ENCODE measurements at regions not wholly inside any gene's neighbourhood (a gene's known extent, or its start where the extent isn't known, plus 50 kb on each side); places are given as distances from the start of the nearest gene placed in this dataset.

DNA sequence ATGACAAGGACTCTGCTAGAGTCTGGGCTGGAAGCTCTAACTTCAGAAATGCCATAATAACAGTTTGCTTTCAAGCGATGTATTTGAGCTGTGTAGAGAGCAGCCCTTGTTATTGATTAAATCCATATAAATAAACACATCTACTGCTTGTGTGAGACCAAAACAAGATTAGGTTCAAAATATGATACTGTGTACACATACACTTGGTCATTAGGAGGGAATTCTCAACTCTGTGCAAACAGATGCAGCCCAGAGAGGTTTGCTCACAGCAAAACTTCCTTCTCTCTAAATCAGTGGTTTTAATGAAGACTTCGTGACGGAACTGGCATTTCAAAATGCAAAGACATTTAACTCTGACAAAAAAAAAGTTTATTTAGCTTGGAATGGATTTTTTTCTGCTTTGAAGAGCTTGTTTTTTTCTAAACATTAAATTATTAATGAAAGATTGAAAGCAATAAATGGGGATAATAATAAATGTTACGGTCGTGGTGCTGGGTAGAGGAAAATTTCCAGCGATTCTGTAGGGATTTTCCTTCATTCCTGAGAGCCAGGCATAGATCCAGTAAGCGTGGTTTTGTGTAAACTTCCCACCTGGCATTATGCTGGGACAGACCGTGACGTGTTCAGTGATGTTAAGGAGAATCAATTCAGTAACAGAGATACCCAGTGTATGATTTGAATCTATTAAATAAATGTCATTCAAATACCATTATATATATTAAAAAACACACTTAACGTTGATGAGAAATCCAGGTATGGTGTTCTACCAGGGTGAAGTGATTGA lies 213.7 kb downstream of the TEX29 start:
- no peak for DNase-seq

GRCh38 chr13:111534751-111535522 lies 214.5 kb downstream of the TEX29 start:
- DNase-seq, result no peak

- DNase-seq, result no peak
Observed at GRCh38 chr13:111535523-111535811, 215.0 kb downstream of the TEX29 start.

GRCh38 chr13:111536075-111536642 lies 215.7 kb downstream of the TEX29 start:
- no peak for DNase-seq

DNA sequence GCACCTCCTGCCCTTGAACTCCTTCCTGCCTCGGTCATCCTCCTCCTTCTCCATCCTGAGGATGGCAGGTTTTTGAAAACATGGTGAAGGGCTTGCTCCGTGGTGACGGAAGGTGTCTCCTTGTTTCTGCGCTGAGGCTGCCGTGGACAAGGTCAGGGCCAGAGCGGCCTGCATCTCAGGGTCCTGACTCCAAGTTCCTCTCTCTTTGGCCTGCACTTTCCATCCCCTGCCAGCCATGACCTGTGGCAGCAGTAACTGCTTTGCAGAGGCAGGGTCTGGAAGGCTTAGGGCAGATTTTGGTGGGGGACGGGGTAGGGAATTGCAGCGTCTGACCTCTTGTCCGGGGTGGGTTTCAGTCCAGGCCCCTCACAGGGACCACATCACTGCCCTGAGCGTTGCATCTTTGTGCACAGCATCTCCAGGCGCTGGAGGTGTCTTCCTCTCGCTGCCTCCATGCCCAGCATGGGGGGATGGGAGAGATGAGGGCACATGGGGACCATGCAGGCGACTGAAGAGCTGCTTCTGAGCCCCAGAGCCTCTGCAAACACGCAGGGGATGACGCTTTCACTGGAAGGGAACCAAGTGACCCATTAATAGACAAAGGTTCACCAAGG lies 216.8 kb downstream of the TEX29 start:
- no peak for DNase-seq

DNA sequence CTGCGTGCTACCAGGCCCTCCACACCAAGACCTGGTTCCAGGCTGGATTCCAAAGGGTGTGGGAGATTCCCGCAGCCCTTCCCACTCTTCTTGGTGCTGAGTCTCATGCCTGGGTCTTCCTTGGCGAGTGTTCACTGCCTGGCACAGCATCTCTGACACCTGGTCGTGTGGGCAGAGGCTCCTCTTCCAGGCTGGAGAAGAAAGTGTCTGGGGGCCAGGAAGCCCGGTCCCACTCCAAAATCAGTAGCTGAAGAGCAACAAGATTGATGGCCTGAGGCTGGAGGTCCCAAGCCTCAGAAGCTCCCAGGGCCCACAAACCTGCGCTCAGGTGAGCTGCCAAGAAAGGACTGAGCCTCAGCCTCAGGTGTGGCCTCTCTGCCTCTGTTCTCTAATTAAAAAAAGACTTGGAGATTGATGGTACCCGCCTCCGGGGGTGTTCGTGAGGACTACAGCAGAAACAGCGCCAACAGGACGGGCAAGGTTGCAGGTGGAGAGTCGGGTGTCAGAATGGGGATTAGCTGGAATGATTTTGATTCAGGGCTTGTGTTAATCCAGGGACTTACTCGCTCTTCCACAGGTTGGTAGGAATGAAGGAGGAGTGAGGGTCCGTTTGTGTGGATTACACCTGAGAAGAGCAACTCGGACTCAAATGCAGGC lies 217.5 kb downstream of the TEX29 start:
- no peak for DNase-seq

DNA sequence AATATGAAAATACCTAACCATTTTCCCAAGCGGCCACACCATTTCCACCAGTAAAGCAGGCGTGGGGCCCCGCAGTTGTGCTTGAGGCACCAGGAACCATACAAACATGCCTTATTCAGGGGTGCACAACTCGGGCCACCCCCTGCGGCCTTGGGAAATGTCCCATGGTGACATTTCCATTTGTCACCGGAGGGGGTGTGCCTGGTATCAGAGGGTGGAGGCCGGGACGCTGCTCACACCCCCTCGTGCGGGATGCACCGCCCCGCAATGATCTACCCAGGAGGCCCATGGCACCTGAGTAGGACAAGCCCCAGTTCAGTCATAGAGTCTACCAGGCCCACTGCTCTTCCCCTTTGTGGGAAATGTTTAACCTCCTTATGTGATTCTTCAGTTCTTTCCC lies 218.8 kb downstream of the TEX29 start:
- no peak for DNase-seq

DNA sequence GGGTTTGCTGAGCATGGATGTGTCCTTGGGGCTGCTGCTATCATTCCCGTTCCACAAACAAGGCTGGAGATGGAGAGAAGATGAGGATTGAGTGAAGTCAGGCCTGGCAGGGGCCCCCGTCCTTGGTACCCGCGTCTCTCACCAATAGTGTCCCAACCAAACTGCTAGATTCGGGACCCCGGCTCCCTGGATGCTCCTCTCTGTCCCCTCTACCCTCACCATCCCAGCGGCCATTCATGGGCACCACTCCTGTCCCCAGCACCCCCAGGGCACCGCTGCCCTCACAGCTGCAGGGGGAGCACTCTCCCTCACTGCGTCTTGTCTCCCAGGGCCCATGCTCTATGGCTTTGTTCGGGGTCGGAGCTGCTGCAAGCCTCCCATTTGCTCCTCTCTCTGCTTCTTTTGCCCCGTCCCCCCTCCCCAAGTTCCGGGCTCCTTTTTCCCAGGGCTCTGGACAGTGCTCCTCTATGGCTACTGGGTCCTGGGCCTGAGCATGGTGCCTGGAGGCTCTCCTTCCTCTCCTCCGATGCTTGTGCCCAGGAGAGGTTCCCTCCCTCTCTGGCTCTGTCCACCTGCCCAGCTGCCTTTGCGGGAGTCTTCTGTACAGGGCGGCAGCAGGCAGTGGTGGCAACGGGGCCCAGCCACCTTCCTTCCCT lies 219.5 kb downstream of the TEX29 start:
- DNase-seq, result no peak

DNA sequence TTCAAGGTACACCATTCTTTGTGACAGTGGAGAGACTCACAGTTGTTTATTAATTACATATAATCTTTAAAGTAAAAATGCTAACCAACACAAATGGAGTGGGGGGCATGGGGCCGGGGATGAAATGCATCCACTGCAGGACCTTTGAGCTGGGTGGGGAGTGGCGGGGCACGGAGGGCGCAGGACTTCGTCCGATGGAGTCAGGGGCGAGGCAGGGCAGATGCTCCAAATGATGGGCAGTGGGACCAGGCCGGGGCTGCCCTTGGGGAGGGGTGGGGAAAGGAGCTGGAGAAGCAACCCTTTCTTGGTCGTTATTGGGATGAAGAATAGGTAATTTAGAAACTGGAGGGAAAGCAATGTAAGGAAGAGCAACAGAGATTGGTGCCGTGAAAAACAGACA lies 220.0 kb downstream of the TEX29 start:
- no peak for DNase-seq

- DNase-seq, result no peak
Observed at GRCh38 chr13:111541345-111541744, 220.9 kb downstream of the TEX29 start.

DNA sequence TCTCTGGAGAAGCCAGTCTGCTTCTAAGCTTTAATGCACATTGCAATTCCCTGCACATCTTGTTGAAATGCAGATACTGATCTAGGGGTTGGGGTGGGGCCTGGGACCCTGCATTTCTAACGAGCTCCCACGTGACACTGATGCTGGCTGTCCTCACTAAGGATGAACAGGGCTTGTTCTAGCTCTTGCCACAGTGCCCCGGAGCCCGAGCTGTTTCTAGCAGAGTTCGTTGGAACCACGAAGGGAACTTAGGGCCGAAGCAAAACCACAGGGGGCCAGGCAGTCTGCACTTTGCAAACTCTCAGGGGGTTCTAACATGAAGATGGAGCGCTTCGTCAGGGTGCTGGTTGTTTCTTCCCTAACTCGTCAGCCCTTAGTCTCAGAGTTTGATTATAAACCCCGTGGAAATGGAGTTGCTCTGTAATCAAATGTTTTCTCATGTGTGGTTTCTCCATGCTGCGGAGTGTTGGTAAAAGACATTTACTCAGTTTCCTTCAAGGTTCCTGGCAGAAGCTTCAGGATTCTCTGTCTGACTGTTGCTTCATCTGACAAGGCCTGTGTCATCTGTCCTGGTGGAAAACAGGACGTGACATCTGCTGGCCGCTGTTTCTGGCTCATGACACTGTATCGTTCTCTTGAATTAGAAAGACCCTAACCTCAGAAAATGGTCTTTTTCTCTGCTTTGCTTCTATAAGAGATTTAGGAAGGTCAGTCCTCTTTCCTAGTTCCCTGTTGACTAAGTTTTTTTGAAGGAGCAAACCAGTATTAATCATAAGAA lies 221.5 kb downstream of the TEX29 start:
- no peak for DNase-seq

GRCh38 chr13:111542530-111543341 lies 222.3 kb downstream of the TEX29 start:
- no peak for DNase-seq

GRCh38 chr13:111546921-111547675 lies 226.7 kb downstream of the TEX29 start:
- DNase-seq, result no peak

- no peak for DNase-seq
Observed at GRCh38 chr13:111547726-111548273, 227.4 kb downstream of the TEX29 start.

DNA sequence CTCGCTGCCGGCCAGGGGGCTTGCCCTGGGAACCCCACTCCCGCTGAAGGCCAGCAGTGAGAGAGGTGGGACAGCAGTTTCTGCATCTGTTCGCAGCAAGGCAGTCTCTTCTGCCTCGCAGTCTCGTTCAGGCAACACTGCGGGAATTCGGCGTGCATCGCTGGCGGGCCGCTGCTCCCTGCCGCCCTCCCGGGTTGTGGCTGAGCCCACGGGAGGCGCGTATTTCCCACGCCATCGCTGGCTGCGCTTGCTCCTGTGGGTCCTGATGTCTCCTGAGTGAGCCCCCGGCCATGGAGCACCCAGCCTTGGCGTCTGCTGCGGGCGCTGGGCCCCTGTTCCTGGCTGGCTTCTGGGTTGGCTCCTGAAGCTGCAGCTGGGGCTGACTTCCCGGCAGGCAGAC lies 227.9 kb downstream of the TEX29 start:
- DNase-seq, result no peak

- no peak for DNase-seq
Observed at GRCh38 chr13:111548805-111549204, 228.4 kb downstream of the TEX29 start.

DNA sequence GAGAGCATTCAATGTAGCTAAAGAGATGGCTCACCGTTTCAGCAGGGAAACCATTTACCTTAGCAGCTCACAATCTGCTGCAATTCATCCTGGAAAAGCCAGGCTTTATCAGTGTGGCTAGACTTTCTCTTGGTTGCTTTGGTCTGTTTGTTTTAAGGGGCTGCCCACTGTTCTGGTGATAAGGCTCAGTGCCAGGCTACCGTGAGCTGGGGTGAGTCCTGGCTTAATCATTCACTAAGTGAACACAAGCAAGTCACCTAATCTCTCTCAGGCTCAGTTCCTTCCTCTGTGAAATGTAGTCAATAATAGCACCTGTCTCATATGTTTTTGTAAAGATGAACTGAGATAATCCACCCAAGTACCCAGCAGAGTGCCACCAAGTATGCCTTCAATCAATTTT lies 229.0 kb downstream of the TEX29 start:
- no peak for DNase-seq

- no peak for DNase-seq
Observed at GRCh38 chr13:111550062-111550461, 229.6 kb downstream of the TEX29 start.
